Stimulated activated CD4-positive, alpha-beta T cell treated with anti-CD3 and anti-CD28 coated beads, Interleukin-12 subunit alpha, Interleukin-12 subunit beta, amount 100 ng/mL, for 24 hours (primary cell): ENCODE measurements at regions not wholly inside any gene's neighbourhood (a gene's known extent, or its start where the extent isn't known, plus 50 kb on each side); places are given as distances from the start of the nearest gene placed in this dataset.
"Not testable (repeated sequence)": the region's sequence is repeated elsewhere in the genome, so short reads cannot be mapped to it uniquely, and the experiment has no call there.

Source experiments
- DNase-seq, 2 experiments: peaks; one replicate each; pipeline ENCODE4 v3.0.0-alpha.2; 2020; ENCODE audit warnings: low read depth in 2 of 2

GRCh38 chr2:122061831-122062230, 306.4 kb downstream of the TSN start:
- no peak for DNase-seq

GRCh38 chr2:122062506-122062905, 307.1 kb downstream of the TSN start:
- DNase-seq: no peak

GRCh38 chr2:122063716-122064115, 308.3 kb downstream of the TSN start:
- DNase-seq: no peak

GRCh38 chr2:122070241-122070731, 314.8 kb downstream of the TSN start:
- no peak for DNase-seq

GRCh38 chr2:122072666-122073065, 317.2 kb downstream of the TSN start:
- no peak for DNase-seq

- DNase-seq: no peak
Measured at GRCh38 chr2:122074201-122074600, 318.8 kb downstream of the TSN start.

- DNase-seq: no peak
Measured at GRCh38 chr2:122075381-122075780, 319.9 kb downstream of the TSN start.

- DNase-seq: no peak
Measured at GRCh38 chr2:122077114-122077513, 321.7 kb downstream of the TSN start.

GRCh38 chr2:122077771-122078170, 322.3 kb downstream of the TSN start:
- no peak for DNase-seq

- DNase-seq: no peak
Measured at GRCh38 chr2:122078451-122078850, 323.0 kb downstream of the TSN start.

GRCh38 chr2:122079844-122080243, 324.4 kb downstream of the TSN start:
- no peak for DNase-seq

- no peak for DNase-seq
Measured at GRCh38 chr2:122080316-122080715, 324.9 kb downstream of the TSN start.

GRCh38 chr2:122080871-122081270, 325.4 kb downstream of the TSN start:
- no peak for DNase-seq

GRCh38 chr2:122081751-122082150, 326.3 kb downstream of the TSN start:
- DNase-seq: no peak

- no peak for DNase-seq
Measured at GRCh38 chr2:122083256-122084048, 328.0 kb downstream of the TSN start.

GRCh38 chr2:122085672-122086071, 330.2 kb downstream of the TSN start:
- DNase-seq: not testable (repeated sequence)

GRCh38 chr2:122094557-122094956, 339.1 kb downstream of the TSN start:
- DNase-seq: no peak

- no peak for DNase-seq
Measured at GRCh38 chr2:122096761-122097160, 341.3 kb downstream of the TSN start.

- DNase-seq: no peak
Measured at GRCh38 chr2:122098306-122098705, 342.9 kb downstream of the TSN start.

GRCh38 chr2:122100346-122100745, 344.9 kb downstream of the TSN start:
- no peak for DNase-seq

GRCh38 chr2:122100756-122101155, 345.3 kb downstream of the TSN start:
- DNase-seq: no peak

GRCh38 chr2:122101319-122101718, 345.9 kb downstream of the TSN start:
- no peak for DNase-seq

GRCh38 chr2:122105171-122105876, 349.9 kb downstream of the TSN start:
- no peak for DNase-seq
